Prostate gland (tissue), 2 donors: ENCODE measurements at regions not wholly inside any gene's neighbourhood (a gene's known extent, or its start where the extent isn't known, plus 50 kb on each side); places are given as distances from the start of the nearest gene placed in this dataset.

Experiments used
- DNase-seq: peaks from one replicate; pipeline ENCODE4 v3.0.0-alpha.2; 2019; ENCODE audit warnings: low spot score
- H3K27ac ChIP-seq, 2 donors: fragments of 200-600 bp; sonication (generic); 2 replicates each; pipeline ENCODE4 v1.5.1; 2017 to 2019
- H3K27me3 ChIP-seq: fragments of 200-600 bp; sonication (generic); replicated peaks from 2 replicates; pipeline ENCODE4 v1.5.1; 2019; ENCODE audit not compliant: insufficient read depth
- H3K36me3 ChIP-seq, 2 donors: fragments of 200-600 bp; sonication (generic); 1 replicate in 1 of 2; 2 replicates in 1 of 2; pipeline versions ENCODE4 v1.5.1 to v1.8.1; 2017 to 2019
- H3K4me1 ChIP-seq: fragments of 200-600 bp; sonication (generic); replicated peaks from 2 replicates; pipeline ENCODE4 v1.5.1; 2019
- H3K4me3 ChIP-seq, 2 donors: fragments of 200-600 bp; sonication (generic); 2 replicates each; pipeline ENCODE4 v1.5.1; 2017 to 2019
- H3K9me3 ChIP-seq: fragments of 200-600 bp; sonication (generic); 2 replicates; pipeline ENCODE4 v1.5.1; 2017
- POLR2A ChIP-seq: fragments of 450-650 bp; IDR thresholded peaks from one replicate; pipeline ENCODE4 v1.6.1; 2016; ENCODE audit warnings: antibody characterized with exemption, mild to moderate bottlenecking
- POLR2AphosphoS5 ChIP-seq: sonication (generic); formaldehyde crosslinking; IDR thresholded peaks from one replicate; pipeline ENCODE4 v1.6.1; 2017; ENCODE audit warnings: antibody characterized with exemption
- WGBS: methylation state at CpG from one replicate; pipeline ENCODE4 v1.1.5; 2018; 5-methylcytosine and 5-hydroxymethylcytosine counted together
- intact Hi-C: fragments of 100-400 bp; cut with DNase I; formaldehyde crosslinking; loops from one replicate; pipeline ENCODE4 v1.14.2; 2022
- TF ChIP-seq, protein P1 (sequence below), 4 experiments: fragments of 200-600 bp in 2 of 4; fragments of 450-650 bp in 2 of 4; sonication (generic) in 2 of 4; IDR thresholded peaks; 1 replicate in 3 of 4; 2 replicates in 1 of 4; pipeline ENCODE4 v1.5.1; 2016 to 2019; ENCODE audit warnings: antibody characterized with exemption in 4 of 4, mild to moderate bottlenecking in 2 of 4, moderate library complexity in 2 of 4

DNA sequence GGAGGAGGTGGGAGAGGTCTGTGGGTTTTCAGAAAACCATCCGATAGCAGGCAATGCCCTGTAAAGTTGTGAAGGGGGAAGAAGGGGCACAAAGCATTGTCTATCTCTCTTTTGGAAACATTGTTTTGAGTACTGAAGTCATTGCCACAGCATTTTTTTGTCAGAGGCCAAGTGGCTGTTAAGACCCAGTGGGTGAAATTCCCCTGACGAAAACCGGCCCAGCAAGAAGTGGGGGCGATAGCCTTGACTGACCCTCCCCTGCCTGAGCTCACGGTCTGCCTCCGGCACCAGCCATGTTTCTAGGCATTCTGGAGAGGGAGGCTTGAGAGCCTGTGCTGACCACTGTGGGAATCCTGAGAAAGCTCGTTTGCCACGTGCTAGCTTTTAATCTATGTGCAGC, 144.7 kb downstream of the RPS24 start:
- no peaks in the 10 kb centered on the region for H3K9me3 ChIP-seq
- no peaks in the 10 kb centered on the region for H3K27me3 ChIP-seq
- H3K4me1 ChIP-seq, result no peaks in the 10 kb centered on the region
- intact Hi-C loops, result no loop called here
- H3K4me3 ChIP-seq, result no peak overlapping the region
- DNase-seq, result no peak
- H3K36me3 ChIP-seq, result no peaks in the 10 kb centered on the region
- no peak overlapping the region for H3K27ac ChIP-seq
- TF ChIP-seq POLR2A, result no peak
- TF ChIP-seq, protein P1, sequence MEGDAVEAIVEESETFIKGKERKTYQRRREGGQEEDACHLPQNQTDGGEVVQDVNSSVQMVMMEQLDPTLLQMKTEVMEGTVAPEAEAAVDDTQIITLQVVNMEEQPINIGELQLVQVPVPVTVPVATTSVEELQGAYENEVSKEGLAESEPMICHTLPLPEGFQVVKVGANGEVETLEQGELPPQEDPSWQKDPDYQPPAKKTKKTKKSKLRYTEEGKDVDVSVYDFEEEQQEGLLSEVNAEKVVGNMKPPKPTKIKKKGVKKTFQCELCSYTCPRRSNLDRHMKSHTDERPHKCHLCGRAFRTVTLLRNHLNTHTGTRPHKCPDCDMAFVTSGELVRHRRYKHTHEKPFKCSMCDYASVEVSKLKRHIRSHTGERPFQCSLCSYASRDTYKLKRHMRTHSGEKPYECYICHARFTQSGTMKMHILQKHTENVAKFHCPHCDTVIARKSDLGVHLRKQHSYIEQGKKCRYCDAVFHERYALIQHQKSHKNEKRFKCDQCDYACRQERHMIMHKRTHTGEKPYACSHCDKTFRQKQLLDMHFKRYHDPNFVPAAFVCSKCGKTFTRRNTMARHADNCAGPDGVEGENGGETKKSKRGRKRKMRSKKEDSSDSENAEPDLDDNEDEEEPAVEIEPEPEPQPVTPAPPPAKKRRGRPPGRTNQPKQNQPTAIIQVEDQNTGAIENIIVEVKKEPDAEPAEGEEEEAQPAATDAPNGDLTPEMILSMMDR (IDR thresholded peaks at IDR 0.05), result no peak
- no peak for TF ChIP-seq POLR2AphosphoS5
- WGBS, result 46% methylated on average over 8 of the region's 8 CpGs

DNA sequence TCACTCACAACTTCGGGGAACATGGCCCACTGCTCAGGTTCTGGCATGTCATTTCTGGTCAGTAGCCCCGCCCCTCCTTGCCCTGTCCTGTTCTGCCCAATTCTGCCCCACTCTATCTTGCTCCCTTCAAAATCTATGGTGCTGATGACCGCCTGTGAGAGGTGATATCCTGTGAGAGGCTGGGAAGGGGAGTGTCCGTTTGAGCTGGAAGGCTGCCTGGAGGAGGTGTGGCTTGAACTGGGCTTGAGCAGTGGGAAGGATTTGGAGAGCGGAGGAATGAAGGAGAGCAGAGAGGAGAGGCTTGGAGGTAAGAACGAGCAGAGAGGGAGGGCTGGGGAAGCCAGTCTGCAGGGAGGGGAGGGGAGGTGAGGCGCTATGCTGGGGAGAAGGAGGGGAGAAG, 145.3 kb downstream of the RPS24 start:
- H3K27ac ChIP-seq, result no peak overlapping the region
- 29% methylated on average over 7 of the region's 7 CpGs for WGBS
- no peak for TF ChIP-seq POLR2A
- TF ChIP-seq, protein P1 (IDR thresholded peaks at IDR 0.05), result no peak
- no peak for TF ChIP-seq POLR2AphosphoS5
- H3K27me3 ChIP-seq, result no peaks in the 10 kb centered on the region
- no peaks in the 10 kb centered on the region for H3K36me3 ChIP-seq
- intact Hi-C loops, result no loop called here
- no peak overlapping the region for H3K4me3 ChIP-seq
- H3K4me1 ChIP-seq, result no peaks in the 10 kb centered on the region
- no peaks in the 10 kb centered on the region for H3K9me3 ChIP-seq
- no peak for DNase-seq

GRCh38 chr10:78179886-78180705, 146.4 kb downstream of the RPS24 start:
- no peak for DNase-seq
- Histone ChIP-seq H3K36me3 (no peaks in the 10 kb centered on the region), H3K4me3 (no peak overlapping the region), H3K4me1 (no peaks in the 10 kb centered on the region), H3K9me3 (no peaks in the 10 kb centered on the region), H3K27ac (no peak overlapping the region), H3K27me3 (no peaks in the 10 kb centered on the region)
- 81% methylated on average over 20 of the region's 22 CpGs for WGBS
- intact Hi-C loops, result no loop called here
- TF ChIP-seq POLR2A, result no peak
- TF ChIP-seq POLR2AphosphoS5, result no peak
- TF ChIP-seq, protein P1 (IDR thresholded peaks at IDR 0.05), result no peak

- Histone ChIP-seq H3K4me1 (no peaks in the 10 kb centered on the region), H3K27me3 (no peaks in the 10 kb centered on the region), H3K9me3 (no peaks in the 10 kb centered on the region), H3K4me3 (no peak overlapping the region), H3K36me3 (no peaks in the 10 kb centered on the region), H3K27ac (no peak overlapping the region)
- no peak for DNase-seq
- intact Hi-C loops, result no loop called here
- TF ChIP-seq POLR2AphosphoS5, result no peak
- TF ChIP-seq POLR2A, result no peak
- TF ChIP-seq, protein P1 (IDR thresholded peaks at IDR 0.05), result no peak
- WGBS, result 79% methylated on average over 6 of the region's 6 CpGs
Measured at GRCh38 chr10:78181381-78182055, 147.9 kb downstream of the RPS24 start.
